Lung (tissue), 11 donors: ENCODE measurements at regions not wholly inside any gene's neighbourhood (a gene's known extent, or its start where the extent isn't known, plus 50 kb on each side); places are given as distances from the start of the nearest gene placed in this dataset.
A peak's percentile ranks its signal among the peaks of the same experiment; 100 is the strongest.

Experiments used
- ATAC-seq: fragments of 200-7000 bp; cut with Tn5 transposase; one replicate; pipeline ENCODE4 v1.9.1; 2020; ENCODE audit warnings: moderate number of reproducible peaks; ENCODE audit not compliant: insufficient read depth, low FRiP score
- DNase-seq, 3 donors: peaks; one replicate each; pipeline ENCODE4 v3.0.0-alpha.2; 2013 to 2017
- H3K27ac ChIP-seq, 2 donors: one replicate each; pipeline ENCODE4 v1.5.1; 2013; ENCODE audit warnings: mild to moderate bottlenecking in 2 of 2, moderate library complexity in 2 of 2, control low read depth in 1 of 2, inconsistent platforms in 1 of 2, low read depth in 1 of 2, low read length in 1 of 2
- H3K27me3 ChIP-seq, 3 donors: one replicate each; pipeline ENCODE4 v1.5.1; 2013; ENCODE audit warnings: low read length in 2 of 3; ENCODE audit not compliant: control insufficient read depth in 3 of 3, insufficient read depth in 3 of 3
- H3K36me3 ChIP-seq, 4 donors: one replicate each; pipeline ENCODE4 v1.5.1; 2013; ENCODE audit warnings: low read length in 4 of 4, mild to moderate bottlenecking in 1 of 4, moderate library complexity in 1 of 4; ENCODE audit not compliant: control insufficient read depth in 4 of 4, insufficient read depth in 4 of 4
- H3K4me1 ChIP-seq, 5 donors: one replicate each; pipeline ENCODE4 v1.5.1; 2013; ENCODE audit warnings: low read length in 5 of 5, mild to moderate bottlenecking in 2 of 5, moderate library complexity in 1 of 5; ENCODE audit not compliant: control insufficient read depth in 5 of 5, insufficient read depth in 5 of 5
- H3K4me3 ChIP-seq: one replicate; pipeline ENCODE4 v1.5.1; 2013; ENCODE audit warnings: mild to moderate bottlenecking, control low read depth, moderate library complexity
- H3K9ac ChIP-seq, 2 donors: one replicate each; pipeline ENCODE4 v1.5.1; 2013; ENCODE audit warnings: low read length in 2 of 2, control low read depth in 1 of 2; ENCODE audit not compliant: insufficient read depth in 1 of 2
- H3K9me3 ChIP-seq, 4 donors: one replicate each; pipeline ENCODE4 v1.5.1; 2013; ENCODE audit warnings: low read length in 3 of 4, mild to moderate bottlenecking in 1 of 4, moderate library complexity in 1 of 4; ENCODE audit not compliant: control insufficient read depth in 4 of 4, insufficient read depth in 3 of 4
- whole genome bisulfite sequencing, 2 donors: extraction: QIAGEN DNeasy Blood & Tissue Kit; methylation state at CpG; one replicate each; pipeline ENCODE4 v1.1.7; 2013; 5-methylcytosine and 5-hydroxymethylcytosine counted together
- TF ChIP-seq, protein P1 (sequence below): IDR thresholded peaks from 2 replicates; pipeline ENCODE4 v1.5.1; 2012; ENCODE audit warnings: mild to moderate bottlenecking; ENCODE audit errors: control extremely low read depth, extremely low read depth
- donor health status: control.
- donor health status: control.
- donor health status: Bipolar disorder and iron deficiency.
- donor health status: healthy.
- donor health status: DM: yes; HTN: yes; CAD: no.

DNA sequence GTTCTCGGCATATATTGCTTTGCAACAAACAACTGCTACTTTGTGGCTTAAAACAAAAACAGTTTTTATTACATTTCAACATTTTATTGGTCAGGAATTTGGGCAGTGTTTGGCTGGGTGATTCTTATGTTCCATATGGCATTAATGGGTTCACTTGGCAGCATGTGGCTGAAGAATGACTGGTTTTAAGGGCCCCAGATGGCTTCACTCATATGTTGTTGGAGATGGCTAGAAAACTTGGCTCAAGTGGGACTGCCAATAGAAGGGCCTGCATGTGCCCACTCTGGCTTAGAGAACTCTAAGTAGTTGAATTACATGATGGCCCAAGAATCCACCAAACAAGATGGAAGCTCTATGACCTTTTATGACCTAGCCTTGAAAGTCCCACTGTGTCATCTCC is 86.1 kb downstream of the FASTKD2 start:
- no peaks in the 10 kb centered on the region for H3K27me3 ChIP-seq
- TF ChIP-seq, protein P1, sequence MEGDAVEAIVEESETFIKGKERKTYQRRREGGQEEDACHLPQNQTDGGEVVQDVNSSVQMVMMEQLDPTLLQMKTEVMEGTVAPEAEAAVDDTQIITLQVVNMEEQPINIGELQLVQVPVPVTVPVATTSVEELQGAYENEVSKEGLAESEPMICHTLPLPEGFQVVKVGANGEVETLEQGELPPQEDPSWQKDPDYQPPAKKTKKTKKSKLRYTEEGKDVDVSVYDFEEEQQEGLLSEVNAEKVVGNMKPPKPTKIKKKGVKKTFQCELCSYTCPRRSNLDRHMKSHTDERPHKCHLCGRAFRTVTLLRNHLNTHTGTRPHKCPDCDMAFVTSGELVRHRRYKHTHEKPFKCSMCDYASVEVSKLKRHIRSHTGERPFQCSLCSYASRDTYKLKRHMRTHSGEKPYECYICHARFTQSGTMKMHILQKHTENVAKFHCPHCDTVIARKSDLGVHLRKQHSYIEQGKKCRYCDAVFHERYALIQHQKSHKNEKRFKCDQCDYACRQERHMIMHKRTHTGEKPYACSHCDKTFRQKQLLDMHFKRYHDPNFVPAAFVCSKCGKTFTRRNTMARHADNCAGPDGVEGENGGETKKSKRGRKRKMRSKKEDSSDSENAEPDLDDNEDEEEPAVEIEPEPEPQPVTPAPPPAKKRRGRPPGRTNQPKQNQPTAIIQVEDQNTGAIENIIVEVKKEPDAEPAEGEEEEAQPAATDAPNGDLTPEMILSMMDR: no peak
- WGBS, 2 donors: 99 to 100% methylated on average over 1 of the region's 1 CpG

DNA sequence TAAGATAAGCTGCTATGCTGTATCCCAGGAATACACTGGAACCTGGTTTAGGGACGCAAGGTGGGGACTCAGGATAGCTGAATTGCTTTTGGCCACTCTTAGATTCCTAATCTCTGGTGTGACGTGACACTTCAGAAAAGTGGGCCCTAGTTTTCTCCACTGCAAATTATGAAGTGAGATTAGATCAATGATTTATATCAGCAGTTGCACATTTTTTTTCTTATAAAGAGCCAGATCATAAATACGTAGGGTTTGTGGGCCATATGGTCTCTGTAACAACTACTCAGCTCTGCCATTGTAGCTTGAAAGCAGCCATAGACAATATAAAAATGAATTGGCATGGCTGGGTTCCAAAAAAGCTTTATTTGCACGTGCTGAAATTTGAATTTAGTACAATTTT is 85.4 kb upstream of the CPO start:
- peaks cover 0 to 7% (median 0%) of the 10 kb centered on the region in 5 donors for H3K4me1 ChIP-seq
- no peak overlapping the region for H3K4me3 ChIP-seq
- no peaks in the 10 kb centered on the region for H3K27me3 ChIP-seq
- 85 to 90% methylated on average over 4 of the region's 4 CpGs for WGBS, 2 donors
- ATAC-seq (no peak), DNase-seq (no peak)
- H3K9ac ChIP-seq: no peak overlapping the region
- TF ChIP-seq, protein P1: no peak
- H3K9me3 ChIP-seq: no peaks in the 10 kb centered on the region
- no peaks in the 10 kb centered on the region for H3K36me3 ChIP-seq
- H3K27ac ChIP-seq: no peak overlapping the region

More for the DNA sequence above, 86.1 kb downstream of the FASTKD2 start:
- Histone ChIP-seq H3K4me3 (no peak overlapping the region), H3K9ac (no peak overlapping the region), H3K9me3 (no peaks in the 10 kb centered on the region), H3K4me1 (peaks cover 0 to 7% (median 0%) of the 10 kb centered on the region in 5 donors), H3K36me3 (no peaks in the 10 kb centered on the region), H3K27ac (no peak overlapping the region)
- no peak for ATAC-seq
- no peak for DNase-seq

DNA sequence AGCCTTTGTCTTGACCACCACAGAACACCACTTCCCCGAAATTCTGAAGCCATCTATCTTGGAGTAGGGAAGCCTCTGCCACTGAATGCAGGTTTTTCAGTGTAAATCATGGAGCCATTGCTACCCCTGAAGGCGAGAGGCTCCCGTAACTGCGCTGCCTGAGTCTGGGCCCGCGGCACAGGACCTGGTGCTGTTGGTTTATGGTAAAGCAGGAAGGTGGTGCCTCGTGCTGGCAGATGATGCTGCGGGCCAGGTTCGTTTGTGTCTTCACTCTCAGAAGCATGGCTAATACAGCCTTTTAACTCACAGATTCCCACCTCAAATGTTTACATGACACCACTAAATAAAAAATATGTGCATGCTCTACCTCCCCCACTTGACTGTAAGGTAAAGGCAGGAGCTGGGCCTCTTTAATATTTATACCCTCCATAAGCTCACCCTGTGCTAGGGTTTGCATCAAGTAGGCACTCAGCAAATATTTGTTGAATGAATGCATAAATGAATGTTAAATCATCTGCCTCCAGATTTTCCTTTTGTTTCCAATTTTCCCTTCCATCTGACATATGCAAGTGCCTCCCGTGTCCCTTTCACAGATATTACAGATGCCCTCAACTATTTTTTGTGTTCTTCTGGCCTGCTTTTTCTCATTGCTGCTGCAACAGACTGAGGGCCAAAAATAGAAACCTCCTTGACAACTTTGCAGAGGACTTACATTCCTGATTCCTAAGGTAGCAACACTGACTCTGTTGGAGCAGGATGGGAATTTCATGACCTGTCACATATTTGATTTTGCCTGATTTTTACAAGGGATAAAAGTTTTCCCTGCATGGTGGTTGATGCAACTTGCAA is 83.5 kb upstream of the CPO start:
- H3K36me3 ChIP-seq: no peaks in the 10 kb centered on the region
- no peak overlapping the region for H3K9ac ChIP-seq
- H3K4me1 ChIP-seq: peaks cover 0 to 7% (median 0%) of the 10 kb centered on the region in 5 donors
- DNase-seq: no peak
- 90 to 94% methylated on average over 10 of the region's 10 CpGs for WGBS, 2 donors
- TF ChIP-seq, protein P1: no peak
- H3K27me3 ChIP-seq: no peaks in the 10 kb centered on the region
- H3K9me3 ChIP-seq: no peaks in the 10 kb centered on the region
- H3K4me3 ChIP-seq: no peak overlapping the region
- H3K27ac ChIP-seq: peak overlapping the region in 1 of 2 donors; percentile 10
- no peak for ATAC-seq
